ENCODE measurements at regions not wholly inside any gene's neighbourhood (a gene's known extent, or its start where the extent isn't known, plus 50 kb on each side); places are given as distances from the start of the nearest gene placed in this dataset.

DNA sequence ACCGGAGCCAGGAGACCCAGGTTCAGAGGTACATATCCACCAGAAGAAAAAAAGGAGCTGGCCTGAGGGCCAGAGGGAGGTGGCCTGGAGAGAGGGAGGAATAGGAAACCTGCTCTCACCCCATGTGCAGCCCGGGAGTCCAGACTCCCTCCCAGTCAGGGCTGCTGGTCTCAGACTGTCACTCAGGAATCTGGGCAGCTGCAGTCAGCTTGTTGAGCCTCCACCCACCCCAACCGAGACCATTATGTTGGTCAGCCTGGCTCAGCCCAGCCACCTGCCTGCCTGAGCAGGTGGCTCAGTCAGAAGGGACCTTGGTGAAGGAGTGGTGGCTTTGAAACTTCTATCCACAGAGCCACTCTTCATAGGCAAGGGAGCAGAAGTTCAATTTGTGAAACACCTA is 53.3 kb upstream of the EPB41L1 start:
- ATAC-seq, result peak in 1 of 8 donors; percentile 34
- 64 to 70% methylated on average over 3 of the region's 3 CpGs for WGBS, 2 donors
- H3K9me3 ChIP-seq, result no peaks in the 10 kb centered on the region
- no peaks in the 10 kb centered on the region for H3K36me3 ChIP-seq
- no peak for TF ChIP-seq CTCF (IDR thresholded peaks at IDR 0.05)
- peaks cover 3 to 38% (median 23%) of the 10 kb centered on the region in 9 donors for H3K4me1 ChIP-seq
- intact Hi-C loops (cut with DNase I), result no loop called here
- DNase-seq, result no peak
- no peak overlapping the region for H3K4me3 ChIP-seq
- H3K27ac ChIP-seq, result no peak overlapping the region
- H3K27me3 ChIP-seq, result no peaks in the 10 kb centered on the region

GRCh38 chr20:36102306-36102705 is 52.2 kb upstream of the EPB41L1 start:
- intact Hi-C loops (cut with DNase I), result no loop called here
- TF ChIP-seq CTCF (IDR thresholded peaks at IDR 0.05), result no peak
- ATAC-seq (no peak), DNase-seq (no peak)
- Histone ChIP-seq H3K27ac (no peak overlapping the region), H3K4me3 (no peak overlapping the region), H3K4me1 (peaks cover 3 to 34% (median 21%) of the 10 kb centered on the region in 9 donors), H3K9me3 (no peaks in the 10 kb centered on the region), H3K36me3 (no peaks in the 10 kb centered on the region), H3K27me3 (no peaks in the 10 kb centered on the region)
- 57 to 60% methylated on average over 3 of the region's 3 CpGs for WGBS, 2 donors

DNA sequence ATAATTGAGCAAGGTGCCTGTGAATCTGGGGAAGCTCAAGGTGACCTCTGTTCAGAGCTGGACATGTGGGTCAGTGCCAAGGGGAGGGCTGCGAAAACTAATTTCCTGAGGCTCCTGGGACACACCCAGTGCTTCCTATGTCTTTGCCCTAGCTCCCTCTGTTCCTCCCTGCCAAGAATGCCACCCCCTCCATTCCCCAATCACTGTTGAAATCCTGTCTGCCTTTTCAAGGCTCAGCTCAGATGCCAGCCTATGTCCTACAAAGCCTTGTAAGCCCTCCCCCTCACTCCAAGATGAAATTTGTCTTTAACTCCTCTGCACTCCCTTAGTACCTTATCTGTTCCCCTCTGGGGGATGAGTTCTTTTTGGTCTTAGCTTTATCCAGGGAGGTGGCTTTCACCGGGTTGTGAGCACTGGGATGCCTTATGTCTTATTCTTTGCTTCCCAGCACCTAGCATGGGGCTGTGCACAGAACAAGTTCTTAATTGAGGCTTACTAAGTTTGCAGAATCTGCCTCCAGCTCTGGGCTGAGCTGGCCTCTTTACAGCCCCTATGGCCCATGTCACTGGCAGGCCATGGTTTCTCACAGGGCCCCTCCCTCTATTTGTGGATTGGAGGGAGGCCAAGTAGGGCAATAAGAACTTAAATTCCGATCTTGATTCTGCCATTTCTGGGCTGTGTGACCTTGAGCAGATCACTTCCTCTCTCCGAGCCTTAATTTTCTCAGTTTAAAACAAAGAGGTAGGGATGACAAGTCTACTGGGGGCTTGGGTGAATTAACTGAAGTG is 51.5 kb upstream of the EPB41L1 start:
- ATAC-seq, result no peak
- H3K4me1 ChIP-seq, result peaks cover under 1 to 27% (median 14%) of the 10 kb centered on the region in 9 donors

GRCh38 chr20:36104244-36104643 is 50.3 kb upstream of the EPB41L1 start:
- Histone ChIP-seq H3K27me3 (no peaks in the 10 kb centered on the region), H3K4me3 (no peak overlapping the region), H3K36me3 (no peaks in the 10 kb centered on the region), H3K27ac (no peak overlapping the region), H3K9me3 (no peaks in the 10 kb centered on the region), H3K4me1 (peaks cover 0 to 16% (median 7%) of the 10 kb centered on the region in 9 donors)
- 78 to 81% methylated on average over 7 of the region's 7 CpGs for WGBS, 2 donors
- intact Hi-C loops (cut with DNase I), result no loop called here
- no peak for ATAC-seq
- no peak for DNase-seq
- no peak for TF ChIP-seq CTCF (IDR thresholded peaks at IDR 0.05)

More for the DNA sequence above, 51.5 kb upstream of the EPB41L1 start:
- H3K9me3 ChIP-seq, result no peaks in the 10 kb centered on the region
- intact Hi-C loops (cut with DNase I), result no loop called here
- WGBS, 2 donors, result 39 to 47% methylated on average over 4 of the region's 4 CpGs
- no peaks in the 10 kb centered on the region for H3K36me3 ChIP-seq
- DNase-seq, result no peak
- no peak overlapping the region for H3K27ac ChIP-seq
- no peaks in the 10 kb centered on the region for H3K27me3 ChIP-seq
- no peak overlapping the region for H3K4me3 ChIP-seq
- no peak for TF ChIP-seq CTCF (IDR thresholded peaks at IDR 0.05)
